ENCODE measurements at regions not wholly inside any gene's neighbourhood (a gene's known extent, or its start where the extent isn't known, plus 50 kb on each side); places are given as distances from the start of the nearest gene placed in this dataset.

- DNase-seq, result no peak
These were observed 135.0 kb downstream of the SP3 start for GRCh38 chr2:173830170-173830569.

GRCh38 chr2:173831312-173832229, 133.6 kb downstream of the SP3 start:
- DNase-seq, result no peak

GRCh38 chr2:173834141-173834540, 131.0 kb downstream of the SP3 start:
- DNase-seq, result no peak

- DNase-seq, result no peak
These were observed 129.4 kb downstream of the SP3 start for GRCh38 chr2:173835726-173836125.

GRCh38 chr2:173841110-173841509, 124.1 kb downstream of the SP3 start:
- DNase-seq, result no peak

- DNase-seq, result no peak
These were observed 121.6 kb downstream of the SP3 start for GRCh38 chr2:173843526-173843925.

- peak; percentile 58 to 85 for DNase-seq
These were observed 114.0 kb downstream of the SP3 start for GRCh38 chr2:173851141-173851641.

- no peak for DNase-seq
These were observed 111.0 kb downstream of the SP3 start for GRCh38 chr2:173854141-173854540.

GRCh38 chr2:173854840-173855239, 110.3 kb downstream of the SP3 start:
- DNase-seq, result peak; percentile 65 to 91

GRCh38 chr2:173855661-173856060, 109.5 kb downstream of the SP3 start:
- DNase-seq, result no peak

Measured in NCI-H446 (cell line).